ENCODE measurements at regions not wholly inside any gene's neighbourhood (a gene's known extent, or its start where the extent isn't known, plus 50 kb on each side); places are given as distances from the start of the nearest gene placed in this dataset.

DNA sequence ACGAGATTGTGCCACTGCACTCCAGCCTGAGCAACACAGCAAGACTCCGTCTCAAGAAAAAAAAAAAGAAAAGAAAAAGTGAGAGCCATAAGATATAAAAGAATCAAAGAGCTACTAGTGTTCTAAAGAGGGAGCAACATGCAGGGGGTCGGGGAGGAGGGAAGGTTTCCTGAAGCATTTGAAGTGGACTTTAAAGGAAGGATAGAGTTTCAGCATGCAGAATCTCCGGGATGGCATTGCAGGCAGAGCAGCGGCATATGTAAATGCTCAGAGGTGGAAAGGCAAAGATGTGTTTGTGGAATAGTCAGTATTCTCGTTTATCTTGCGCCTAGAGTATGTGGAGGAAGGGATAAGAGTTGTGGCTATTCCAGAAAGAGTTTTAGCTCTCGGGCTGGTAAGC lies 447.6 kb upstream of the NFE2L3 start:
- TF ChIP-seq, protein P1, sequence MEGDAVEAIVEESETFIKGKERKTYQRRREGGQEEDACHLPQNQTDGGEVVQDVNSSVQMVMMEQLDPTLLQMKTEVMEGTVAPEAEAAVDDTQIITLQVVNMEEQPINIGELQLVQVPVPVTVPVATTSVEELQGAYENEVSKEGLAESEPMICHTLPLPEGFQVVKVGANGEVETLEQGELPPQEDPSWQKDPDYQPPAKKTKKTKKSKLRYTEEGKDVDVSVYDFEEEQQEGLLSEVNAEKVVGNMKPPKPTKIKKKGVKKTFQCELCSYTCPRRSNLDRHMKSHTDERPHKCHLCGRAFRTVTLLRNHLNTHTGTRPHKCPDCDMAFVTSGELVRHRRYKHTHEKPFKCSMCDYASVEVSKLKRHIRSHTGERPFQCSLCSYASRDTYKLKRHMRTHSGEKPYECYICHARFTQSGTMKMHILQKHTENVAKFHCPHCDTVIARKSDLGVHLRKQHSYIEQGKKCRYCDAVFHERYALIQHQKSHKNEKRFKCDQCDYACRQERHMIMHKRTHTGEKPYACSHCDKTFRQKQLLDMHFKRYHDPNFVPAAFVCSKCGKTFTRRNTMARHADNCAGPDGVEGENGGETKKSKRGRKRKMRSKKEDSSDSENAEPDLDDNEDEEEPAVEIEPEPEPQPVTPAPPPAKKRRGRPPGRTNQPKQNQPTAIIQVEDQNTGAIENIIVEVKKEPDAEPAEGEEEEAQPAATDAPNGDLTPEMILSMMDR (IDR thresholded peaks at IDR 0.05): no peak
- no peak for TF ChIP-seq EP300 (IDR thresholded peaks at IDR 0.05)
